ENCODE measurements at regions not wholly inside any gene's neighbourhood (a gene's known extent, or its start where the extent isn't known, plus 50 kb on each side); places are given as distances from the start of the nearest gene placed in this dataset.

DNA sequence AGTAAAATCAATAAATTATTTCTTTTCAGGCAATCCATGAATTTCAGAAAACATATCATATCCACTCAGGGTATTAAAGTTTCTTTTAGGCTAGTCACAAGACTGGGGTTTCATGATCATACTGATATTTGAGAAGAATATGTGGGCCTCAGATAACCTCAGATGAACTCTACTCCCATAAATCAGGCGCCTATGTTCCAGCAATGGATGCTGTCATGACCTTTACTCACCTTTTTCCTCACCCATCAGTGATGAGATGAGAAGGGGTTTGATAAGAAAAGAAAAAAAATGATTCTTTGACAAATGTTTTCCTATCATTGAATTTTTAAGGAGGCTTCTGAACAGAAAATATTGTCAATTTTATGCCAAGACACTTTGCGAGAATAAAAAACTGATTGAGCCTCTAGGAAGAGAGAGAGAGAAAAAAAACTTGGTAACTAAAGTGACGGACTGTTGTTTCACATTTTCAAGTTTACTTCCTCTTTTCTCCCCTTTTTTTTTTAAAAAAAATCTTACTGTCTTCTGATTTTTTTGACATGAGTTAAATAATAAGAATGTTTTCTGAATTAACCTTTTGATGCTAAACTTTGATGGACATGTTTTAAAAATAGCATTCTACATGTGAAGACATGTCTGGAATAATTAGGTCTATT, 309.1 kb upstream of the MAP2 start:
- TF ChIP-seq, protein P1, sequence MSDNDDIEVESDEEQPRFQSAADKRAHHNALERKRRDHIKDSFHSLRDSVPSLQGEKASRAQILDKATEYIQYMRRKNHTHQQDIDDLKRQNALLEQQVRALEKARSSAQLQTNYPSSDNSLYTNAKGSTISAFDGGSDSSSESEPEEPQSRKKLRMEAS (IDR thresholded peaks at IDR 0.05; ENCODE audit: low read depth, low read length), result no peak
- TF ChIP-seq, protein P2, sequence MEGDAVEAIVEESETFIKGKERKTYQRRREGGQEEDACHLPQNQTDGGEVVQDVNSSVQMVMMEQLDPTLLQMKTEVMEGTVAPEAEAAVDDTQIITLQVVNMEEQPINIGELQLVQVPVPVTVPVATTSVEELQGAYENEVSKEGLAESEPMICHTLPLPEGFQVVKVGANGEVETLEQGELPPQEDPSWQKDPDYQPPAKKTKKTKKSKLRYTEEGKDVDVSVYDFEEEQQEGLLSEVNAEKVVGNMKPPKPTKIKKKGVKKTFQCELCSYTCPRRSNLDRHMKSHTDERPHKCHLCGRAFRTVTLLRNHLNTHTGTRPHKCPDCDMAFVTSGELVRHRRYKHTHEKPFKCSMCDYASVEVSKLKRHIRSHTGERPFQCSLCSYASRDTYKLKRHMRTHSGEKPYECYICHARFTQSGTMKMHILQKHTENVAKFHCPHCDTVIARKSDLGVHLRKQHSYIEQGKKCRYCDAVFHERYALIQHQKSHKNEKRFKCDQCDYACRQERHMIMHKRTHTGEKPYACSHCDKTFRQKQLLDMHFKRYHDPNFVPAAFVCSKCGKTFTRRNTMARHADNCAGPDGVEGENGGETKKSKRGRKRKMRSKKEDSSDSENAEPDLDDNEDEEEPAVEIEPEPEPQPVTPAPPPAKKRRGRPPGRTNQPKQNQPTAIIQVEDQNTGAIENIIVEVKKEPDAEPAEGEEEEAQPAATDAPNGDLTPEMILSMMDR (IDR thresholded peaks at IDR 0.05; ENCODE audit: low read depth, low read length), result no peak
- TF ChIP-seq POLR2A (IDR thresholded peaks at IDR 0.05; ENCODE audit: extremely low read depth, insufficient read length), result no peak
- TF ChIP-seq MYC (IDR thresholded peaks at IDR 0.05; ENCODE audit: low read depth, low read length), result no peak

All from NB4 (cell line).